ENCODE measurements at regions not wholly inside any gene's neighbourhood (a gene's known extent, or its start where the extent isn't known, plus 50 kb on each side); places are given as distances from the start of the nearest gene placed in this dataset.

DNA sequence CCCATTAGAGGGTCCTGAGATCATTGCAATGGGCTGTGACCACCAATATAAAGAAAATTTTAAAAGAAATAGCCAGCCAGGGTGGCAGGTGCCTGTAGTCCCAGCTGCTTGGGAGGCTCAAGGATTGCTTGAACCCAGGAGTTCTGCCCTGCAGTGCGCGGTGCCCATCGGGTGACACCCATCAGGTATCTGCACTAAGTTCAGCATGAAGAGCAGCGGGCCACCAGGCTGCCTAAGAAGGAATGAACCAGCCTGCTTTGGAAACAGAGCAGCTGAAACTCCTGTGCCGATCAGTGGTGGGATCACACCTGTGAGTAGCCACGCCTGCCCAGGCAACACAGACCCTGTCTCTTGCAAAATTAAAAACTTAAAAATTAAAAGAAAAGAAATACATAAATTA lies 102.5 kb upstream of the FOXC1 start:
- TF ChIP-seq, protein P1, sequence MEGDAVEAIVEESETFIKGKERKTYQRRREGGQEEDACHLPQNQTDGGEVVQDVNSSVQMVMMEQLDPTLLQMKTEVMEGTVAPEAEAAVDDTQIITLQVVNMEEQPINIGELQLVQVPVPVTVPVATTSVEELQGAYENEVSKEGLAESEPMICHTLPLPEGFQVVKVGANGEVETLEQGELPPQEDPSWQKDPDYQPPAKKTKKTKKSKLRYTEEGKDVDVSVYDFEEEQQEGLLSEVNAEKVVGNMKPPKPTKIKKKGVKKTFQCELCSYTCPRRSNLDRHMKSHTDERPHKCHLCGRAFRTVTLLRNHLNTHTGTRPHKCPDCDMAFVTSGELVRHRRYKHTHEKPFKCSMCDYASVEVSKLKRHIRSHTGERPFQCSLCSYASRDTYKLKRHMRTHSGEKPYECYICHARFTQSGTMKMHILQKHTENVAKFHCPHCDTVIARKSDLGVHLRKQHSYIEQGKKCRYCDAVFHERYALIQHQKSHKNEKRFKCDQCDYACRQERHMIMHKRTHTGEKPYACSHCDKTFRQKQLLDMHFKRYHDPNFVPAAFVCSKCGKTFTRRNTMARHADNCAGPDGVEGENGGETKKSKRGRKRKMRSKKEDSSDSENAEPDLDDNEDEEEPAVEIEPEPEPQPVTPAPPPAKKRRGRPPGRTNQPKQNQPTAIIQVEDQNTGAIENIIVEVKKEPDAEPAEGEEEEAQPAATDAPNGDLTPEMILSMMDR (IDR thresholded peaks at IDR 0.05): no peak
- TF ChIP-seq POLR2AphosphoS5 (IDR thresholded peaks at IDR 0.05): no peak

Measured in upper lobe of left lung (tissue), 4 donors.